ENCODE measurements at regions not wholly inside any gene's neighbourhood (a gene's known extent, or its start where the extent isn't known, plus 50 kb on each side); places are given as distances from the start of the nearest gene placed in this dataset.
"Not testable (repeated sequence)": the region's sequence is repeated elsewhere in the genome, so short reads cannot be mapped to it uniquely, and the experiment has no call there.

- H3K4me3 ChIP-seq; H3K27ac ChIP-seq; in situ Hi-C loops (cut with MboI; ENCODE audit: low pct_unique_long_range_greater_than_20kb in 2 of 9, low sequenced_read_pairs in 9 of 9, unreplicated experiment in 9 of 9); H3K4me1 ChIP-seq (replicated peaks in 1 of 2): not testable (repeated sequence)
- peak; percentile 65 to 98 (median 72) for ATAC-seq (replicated peaks in 6 of 8)
- WGBS, 10 experiments = 0 to 80% (median 54%) methylated on average over 1 to 7 of the region's 13 CpGs; no CpG with 5 or more reads in 3 of the 10 experiments
Measured at GRCh38 chr12:131401907-131402633, 308.8 kb upstream of the SFSWAP start.

- H3K4me1 ChIP-seq (replicated peaks in 1 of 2) = peaks cover 0 to 6% of the 10 kb centered on the region in 2 donors
- in situ Hi-C loops (cut with MboI; ENCODE audit: low pct_unique_long_range_greater_than_20kb in 2 of 9, low sequenced_read_pairs in 9 of 9, unreplicated experiment in 9 of 9) = no loop called here
- ATAC-seq (replicated peaks in 6 of 8) = no peak
- 66 to 100% (median 86%) methylated on average over 1 to 11 of the region's 14 CpGs; no CpG with 5 or more reads in 7 of the 10 experiments for WGBS, 10 experiments
- no peak overlapping the region for H3K27ac ChIP-seq
- H3K4me3 ChIP-seq = no peak overlapping the region
Measured at GRCh38 chr12:131402781-131403396, 308.0 kb upstream of the SFSWAP start.

GRCh38 chr12:131403676-131404075 lies 307.2 kb upstream of the SFSWAP start:
- in situ Hi-C loops (cut with MboI; ENCODE audit: low pct_unique_long_range_greater_than_20kb in 2 of 9, low sequenced_read_pairs in 9 of 9, unreplicated experiment in 9 of 9) = no loop called here
- WGBS, 10 experiments = 0 to 100% (median 77%) methylated on average over 1 to 4 of the region's 6 CpGs; no CpG with 5 or more reads in 5 of the 10 experiments
- Histone ChIP-seq H3K27ac (no peak overlapping the region), H3K4me1 (replicated peaks in 1 of 2) (peaks cover 0 to 6% of the 10 kb centered on the region in 2 donors), H3K4me3 (no peak overlapping the region)
- ATAC-seq (replicated peaks in 6 of 8) = no peak

GRCh38 chr12:131404705-131405104 lies 306.2 kb upstream of the SFSWAP start:
- 38 to 80% (median 60%) methylated on average over 1 to 2 of the region's 3 CpGs; no CpG with 5 or more reads in 6 of the 10 experiments for WGBS, 10 experiments
- Histone ChIP-seq H3K27ac (no peak overlapping the region), H3K4me1 (replicated peaks in 1 of 2) (peaks cover 0 to 6% of the 10 kb centered on the region in 2 donors), H3K4me3 (no peak overlapping the region)
- no peak for ATAC-seq (replicated peaks in 6 of 8)
- in situ Hi-C loops (cut with MboI; ENCODE audit: low pct_unique_long_range_greater_than_20kb in 2 of 9, low sequenced_read_pairs in 9 of 9, unreplicated experiment in 9 of 9) = no loop called here

- Histone ChIP-seq H3K4me1 (replicated peaks in 1 of 2) (peaks cover 0 to 4% of the 10 kb centered on the region in 2 donors), H3K4me3 (no peak overlapping the region), H3K27ac (no peak overlapping the region)
- in situ Hi-C loops (cut with MboI; ENCODE audit: low pct_unique_long_range_greater_than_20kb in 2 of 9, low sequenced_read_pairs in 9 of 9, unreplicated experiment in 9 of 9) = no loop called here
- peak in 1 of 8 experiments; percentile 15 for ATAC-seq (replicated peaks in 6 of 8)
- WGBS, 10 experiments = 0 to 100% (median 80%) methylated on average over 1 to 7 of the region's 15 CpGs; no CpG with 5 or more reads in 1 of the 10 experiments
Measured at GRCh38 chr12:131407221-131408035, 303.5 kb upstream of the SFSWAP start.

GRCh38 chr12:131408036-131408365 lies 302.9 kb upstream of the SFSWAP start:
- no peak overlapping the region for H3K4me3 ChIP-seq
- WGBS, 10 experiments = 20 to 88% (median 40%) methylated on average over 1 to 4 of the region's 6 CpGs; no CpG with 5 or more reads in 5 of the 10 experiments
- peaks cover 0 to 4% of the 10 kb centered on the region in 2 donors for H3K4me1 ChIP-seq (replicated peaks in 1 of 2)
- in situ Hi-C loops (cut with MboI; ENCODE audit: low pct_unique_long_range_greater_than_20kb in 2 of 9, low sequenced_read_pairs in 9 of 9, unreplicated experiment in 9 of 9) = no loop called here
- ATAC-seq (replicated peaks in 6 of 8) = no peak
- no peak overlapping the region for H3K27ac ChIP-seq

GRCh38 chr12:131408484-131408883 lies 302.4 kb upstream of the SFSWAP start:
- no peak overlapping the region for H3K27ac ChIP-seq
- ATAC-seq (replicated peaks in 6 of 8) = no peak
- WGBS, 10 experiments = 0 to 100% (median 40%) methylated on average over 1 to 2 of the region's 5 CpGs; no CpG with 5 or more reads in 3 of the 10 experiments
- peaks cover 0 to 4% of the 10 kb centered on the region in 2 donors for H3K4me1 ChIP-seq (replicated peaks in 1 of 2)
- in situ Hi-C loops (cut with MboI; ENCODE audit: low pct_unique_long_range_greater_than_20kb in 2 of 9, low sequenced_read_pairs in 9 of 9, unreplicated experiment in 9 of 9) = no loop called here
- no peak overlapping the region for H3K4me3 ChIP-seq

GRCh38 chr12:131409211-131409610 lies 301.7 kb upstream of the SFSWAP start:
- H3K27ac ChIP-seq = no peak overlapping the region
- WGBS, 10 experiments = 0 to 71% (median 33%) methylated on average over 1 of the region's 1 CpG; no CpG with 5 or more reads in 5 of the 10 experiments
- no peak overlapping the region for H3K4me3 ChIP-seq
- H3K4me1 ChIP-seq (replicated peaks in 1 of 2) = peaks cover 0 to 4% of the 10 kb centered on the region in 2 donors
- no peak for ATAC-seq (replicated peaks in 6 of 8)
- in situ Hi-C loops (cut with MboI; ENCODE audit: low pct_unique_long_range_greater_than_20kb in 2 of 9, low sequenced_read_pairs in 9 of 9, unreplicated experiment in 9 of 9) = no loop called here

- H3K4me1 ChIP-seq (replicated peaks in 1 of 2); H3K27ac ChIP-seq; in situ Hi-C loops (cut with MboI; ENCODE audit: low pct_unique_long_range_greater_than_20kb in 2 of 9, low sequenced_read_pairs in 9 of 9, unreplicated experiment in 9 of 9); H3K4me3 ChIP-seq: not testable (repeated sequence)
- 27% methylated on average over 4 of the region's 7 CpGs; no CpG with 5 or more reads in 9 of the 10 experiments for WGBS, 10 experiments
- ATAC-seq (replicated peaks in 6 of 8) = peak in 5 of 8 experiments; percentile 30 to 72 (median 52)
Measured at GRCh38 chr12:131411827-131412226, 299.1 kb upstream of the SFSWAP start.

GRCh38 chr12:131413006-131413405 lies 297.9 kb upstream of the SFSWAP start:
- WGBS, 10 experiments = 0 to 90% (median 72%) methylated on average over 1 to 6 of the region's 8 CpGs; no CpG with 5 or more reads in 2 of the 10 experiments
- Histone ChIP-seq H3K27ac (no peak overlapping the region), H3K4me1 (replicated peaks in 1 of 2) (peaks cover 0 to 4% of the 10 kb centered on the region in 2 donors), H3K4me3 (no peak overlapping the region)
- no peak for ATAC-seq (replicated peaks in 6 of 8)
- in situ Hi-C loops (cut with MboI; ENCODE audit: low pct_unique_long_range_greater_than_20kb in 2 of 9, low sequenced_read_pairs in 9 of 9, unreplicated experiment in 9 of 9) = no loop called here

GRCh38 chr12:131413471-131413870 lies 297.4 kb upstream of the SFSWAP start:
- Histone ChIP-seq H3K27ac (no peak overlapping the region), H3K4me3 (no peak overlapping the region), H3K4me1 (replicated peaks in 1 of 2) (peaks cover 0 to 4% of the 10 kb centered on the region in 2 donors)
- in situ Hi-C loops (cut with MboI; ENCODE audit: low pct_unique_long_range_greater_than_20kb in 2 of 9, low sequenced_read_pairs in 9 of 9, unreplicated experiment in 9 of 9) = no loop called here
- ATAC-seq (replicated peaks in 6 of 8) = no peak
- WGBS, 10 experiments = 0 to 100% (median 80%) methylated on average over 1 to 3 of the region's 12 CpGs; no CpG with 5 or more reads in 7 of the 10 experiments

GRCh38 chr12:131414155-131414922 lies 296.6 kb upstream of the SFSWAP start:
- H3K4me3 ChIP-seq; in situ Hi-C loops (cut with MboI; ENCODE audit: low pct_unique_long_range_greater_than_20kb in 2 of 9, low sequenced_read_pairs in 9 of 9, unreplicated experiment in 9 of 9); H3K27ac ChIP-seq; H3K4me1 ChIP-seq (replicated peaks in 1 of 2): not testable (repeated sequence)
- WGBS, 10 experiments = no CpG with 5 or more reads among the region's 20 CpGs
- peak in 5 of 8 experiments; percentile 40 to 69 (median 66) for ATAC-seq (replicated peaks in 6 of 8)
